Right lobe of liver (tissue), 6 donors: ENCODE measurements at regions not wholly inside any gene's neighbourhood (a gene's known extent, or its start where the extent isn't known, plus 50 kb on each side); places are given as distances from the start of the nearest gene placed in this dataset.
A peak's percentile ranks its signal among the peaks of the same experiment; 100 is the strongest.

Experiments
- ATAC-seq, 4 donors: fragments of 200-7000 bp; cut with Tn5 transposase; one replicate each; pipeline ENCODE4 v1.9.1; 2020; ENCODE audit warnings: mild to moderate bottlenecking in 4 of 4, moderate library complexity in 4 of 4
- DNase-seq, 3 donors: peaks; one replicate each; pipeline ENCODE4 v3.0.0-alpha.2; 2020
- H3K27ac ChIP-seq, 3 donors: fragments of 200-600 bp; one replicate each; pipeline ENCODE4 v1.8.0; 2022
- H3K27me3 ChIP-seq, 2 donors: fragments of 200-600 bp; one replicate each; pipeline ENCODE4 v1.8.0; 2022
- H3K36me3 ChIP-seq, 4 donors: fragments of 200-600 bp; sonication (generic) in 1 of 4; one replicate each; pipeline versions ENCODE4 v1.5.1 to v1.8.0; 2017 to 2022; ENCODE audit warnings: control low read depth in 1 of 4
- H3K4me1 ChIP-seq, 4 donors: fragments of 200-600 bp; sonication (generic) in 1 of 4; one replicate each; pipeline versions ENCODE4 v1.5.1 to v1.8.0; 2017 to 2022; ENCODE audit warnings: control low read depth in 1 of 4
- H3K4me3 ChIP-seq, 3 donors: fragments of 200-600 bp; one replicate each; pipeline ENCODE4 v1.8.0; 2022
- H3K9me3 ChIP-seq, 4 donors: fragments of 200-600 bp; sonication (generic) in 1 of 4; one replicate each; pipeline versions ENCODE4 v1.5.1 to v1.8.0; 2017 to 2022; ENCODE audit warnings: control low read depth in 1 of 4
- POLR2A ChIP-seq: fragments of 450-650 bp; IDR thresholded peaks from one replicate; pipeline ENCODE4 v1.6.1; 2017; ENCODE audit warnings: antibody characterized with exemption, mild to moderate bottlenecking
- WGBS: methylation state at CpG from one replicate; pipeline ENCODE4 v1.1.6; 2018; ENCODE audit warnings: low coverage, low lambda C conversion rate; ENCODE audit not compliant: insufficient coverage; ENCODE audit errors: missing lambda C conversion rate; 5-methylcytosine and 5-hydroxymethylcytosine counted together
- intact Hi-C, 2 donors: fragments of 100-400 bp; cut with DNase I; formaldehyde crosslinking; loops; one replicate each; pipeline versions ENCODE4 v1.11.2 to v1.14.1; 2022
- TF ChIP-seq, protein P1 (sequence below), 4 donors: fragments of 200-600 bp in 3 of 4; fragments of 450-650 bp in 1 of 4; IDR thresholded peaks; one replicate each; pipeline versions ENCODE4 v1.5.1 to v1.8.0; 2016 to 2022; ENCODE audit warnings: antibody characterized with exemption in 4 of 4, mild to moderate bottlenecking in 2 of 4
- donor health status: DM: no; HTN: yes; CAD: no.
- donor health status: DM: no; HTN: no; CAD: no.
- donor health status: DM: no; HTN: no; CAD: no.
- donor health status: DM: no; HTN: yes; CAD: no.
- donor health status: DM: no; HTN: yes; CAD: no.

DNA sequence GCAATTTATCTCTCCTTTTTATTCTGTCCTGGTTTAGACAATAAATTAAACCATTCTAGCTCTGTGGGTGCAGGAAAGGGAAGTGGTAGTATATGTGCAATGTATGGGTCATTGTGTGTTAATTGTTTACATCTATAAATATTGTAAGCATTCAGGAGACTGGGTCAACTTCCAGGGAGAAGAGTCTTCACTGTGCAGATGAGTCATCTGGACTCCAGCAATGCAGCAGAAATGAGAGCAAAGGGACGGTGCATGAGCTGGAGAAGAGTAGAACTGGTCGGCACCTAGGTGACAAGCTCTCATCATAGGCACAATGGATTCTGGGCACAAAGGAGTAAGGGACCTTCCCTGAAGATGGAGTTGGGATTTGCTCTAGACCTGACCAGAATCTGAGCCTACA lies 211.1 kb upstream of the DAAM1 start:
- WGBS: 71% methylated on average over 2 of the region's 2 CpGs
- Histone ChIP-seq H3K27ac (no peak overlapping the region), H3K4me3 (no peak overlapping the region), H3K4me1 (no peaks in the 10 kb centered on the region), H3K9me3 (no peaks in the 10 kb centered on the region), H3K36me3 (no peaks in the 10 kb centered on the region), H3K27me3 (no peaks in the 10 kb centered on the region)
- TF ChIP-seq, protein P1, sequence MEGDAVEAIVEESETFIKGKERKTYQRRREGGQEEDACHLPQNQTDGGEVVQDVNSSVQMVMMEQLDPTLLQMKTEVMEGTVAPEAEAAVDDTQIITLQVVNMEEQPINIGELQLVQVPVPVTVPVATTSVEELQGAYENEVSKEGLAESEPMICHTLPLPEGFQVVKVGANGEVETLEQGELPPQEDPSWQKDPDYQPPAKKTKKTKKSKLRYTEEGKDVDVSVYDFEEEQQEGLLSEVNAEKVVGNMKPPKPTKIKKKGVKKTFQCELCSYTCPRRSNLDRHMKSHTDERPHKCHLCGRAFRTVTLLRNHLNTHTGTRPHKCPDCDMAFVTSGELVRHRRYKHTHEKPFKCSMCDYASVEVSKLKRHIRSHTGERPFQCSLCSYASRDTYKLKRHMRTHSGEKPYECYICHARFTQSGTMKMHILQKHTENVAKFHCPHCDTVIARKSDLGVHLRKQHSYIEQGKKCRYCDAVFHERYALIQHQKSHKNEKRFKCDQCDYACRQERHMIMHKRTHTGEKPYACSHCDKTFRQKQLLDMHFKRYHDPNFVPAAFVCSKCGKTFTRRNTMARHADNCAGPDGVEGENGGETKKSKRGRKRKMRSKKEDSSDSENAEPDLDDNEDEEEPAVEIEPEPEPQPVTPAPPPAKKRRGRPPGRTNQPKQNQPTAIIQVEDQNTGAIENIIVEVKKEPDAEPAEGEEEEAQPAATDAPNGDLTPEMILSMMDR (IDR thresholded peaks at IDR 0.05): no peak
- TF ChIP-seq POLR2A: no peak
- DNase-seq (no peak), ATAC-seq (no peak)
- intact Hi-C loops: no loop called here

DNA sequence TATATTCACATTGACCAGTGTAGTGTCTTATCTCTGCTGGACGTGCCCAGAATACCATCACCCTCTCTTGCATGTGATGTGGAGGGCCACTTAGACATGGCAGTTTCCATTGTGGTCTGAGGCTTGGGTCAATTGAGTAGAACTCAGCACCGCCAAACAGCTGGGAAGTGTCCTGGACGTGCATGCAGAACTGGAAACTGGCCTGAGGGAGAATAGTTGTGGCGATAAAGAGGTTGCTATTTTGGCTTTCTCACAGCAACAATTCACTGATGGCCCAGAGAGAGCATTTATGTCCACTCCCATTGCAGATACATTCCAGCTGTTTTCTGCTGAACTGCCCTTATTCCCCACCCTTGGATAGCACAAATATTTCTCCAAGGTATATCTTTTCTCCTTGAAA lies 210.1 kb upstream of the DAAM1 start:
- 30% methylated on average over 2 of the region's 4 CpGs for WGBS
- no peak overlapping the region for H3K27ac ChIP-seq
- peak in 1 of 4 donors; percentile 20 for ATAC-seq
- no peaks in the 10 kb centered on the region for H3K36me3 ChIP-seq
- DNase-seq: no peak
- no peaks in the 10 kb centered on the region for H3K4me1 ChIP-seq
- H3K9me3 ChIP-seq: no peaks in the 10 kb centered on the region
- intact Hi-C loops: no loop called here
- no peak overlapping the region for H3K4me3 ChIP-seq
- TF ChIP-seq POLR2A: no peak
- TF ChIP-seq, protein P1 (IDR thresholded peaks at IDR 0.05): no peak
- H3K27me3 ChIP-seq: no peaks in the 10 kb centered on the region

DNA sequence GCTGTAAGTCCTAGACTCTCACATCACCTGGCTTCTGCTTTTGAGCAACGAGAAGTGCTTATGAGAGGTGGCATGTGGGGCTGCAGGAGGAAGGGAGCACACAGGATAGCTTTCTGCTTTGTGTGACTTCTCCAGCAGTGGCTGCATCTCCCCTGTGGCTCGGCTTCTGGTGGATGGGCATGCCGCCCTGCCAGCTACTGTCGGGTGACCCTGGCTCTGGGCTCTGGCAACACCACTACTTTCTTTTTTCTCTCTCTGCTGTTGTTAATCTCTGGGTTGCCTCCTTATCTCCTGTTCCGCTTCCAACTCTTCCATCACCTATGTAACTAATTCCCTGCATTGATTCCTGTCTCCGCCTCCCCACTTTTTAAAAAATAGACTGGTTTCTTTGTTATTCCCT lies 209.1 kb upstream of the DAAM1 start:
- WGBS: 49% methylated on average over 4 of the region's 6 CpGs
- Histone ChIP-seq H3K9me3 (no peaks in the 10 kb centered on the region), H3K4me3 (no peak overlapping the region), H3K4me1 (no peaks in the 10 kb centered on the region), H3K27ac (no peak overlapping the region), H3K27me3 (no peaks in the 10 kb centered on the region), H3K36me3 (no peaks in the 10 kb centered on the region)
- TF ChIP-seq, protein P1 (IDR thresholded peaks at IDR 0.05): no peak
- no peak for TF ChIP-seq POLR2A
- ATAC-seq: no peak
- intact Hi-C loops: no loop called here
- DNase-seq: no peak

DNA sequence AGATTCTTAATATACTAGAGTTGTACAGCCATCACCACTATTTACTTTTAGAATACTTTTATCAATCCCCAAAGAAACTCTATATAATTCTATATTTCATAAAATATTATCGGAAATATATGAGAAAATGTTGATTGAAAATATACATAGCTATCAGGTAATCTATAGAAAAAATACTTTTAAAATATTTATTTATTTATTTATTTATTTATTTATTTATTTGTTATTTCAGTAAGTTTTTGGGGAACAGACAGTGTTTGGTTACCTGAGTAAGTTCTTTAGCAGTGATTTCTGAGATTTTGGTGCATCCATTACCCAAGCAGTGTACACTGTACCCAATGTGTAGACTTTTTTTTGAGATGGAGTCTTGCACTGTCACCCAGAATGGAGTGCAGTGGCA lies 206.6 kb upstream of the DAAM1 start:
- ATAC-seq: no peak
- intact Hi-C loops: no loop called here
- no peaks in the 10 kb centered on the region for H3K4me1 ChIP-seq
- WGBS: 70% methylated on average over 1 of the region's 1 CpG
- no peak overlapping the region for H3K4me3 ChIP-seq
- H3K27ac ChIP-seq: no peak overlapping the region
- H3K9me3 ChIP-seq: no peaks in the 10 kb centered on the region
- no peaks in the 10 kb centered on the region for H3K36me3 ChIP-seq
- DNase-seq: no peak
- H3K27me3 ChIP-seq: no peaks in the 10 kb centered on the region
- no peak for TF ChIP-seq POLR2A
- TF ChIP-seq, protein P1 (IDR thresholded peaks at IDR 0.05): no peak

DNA sequence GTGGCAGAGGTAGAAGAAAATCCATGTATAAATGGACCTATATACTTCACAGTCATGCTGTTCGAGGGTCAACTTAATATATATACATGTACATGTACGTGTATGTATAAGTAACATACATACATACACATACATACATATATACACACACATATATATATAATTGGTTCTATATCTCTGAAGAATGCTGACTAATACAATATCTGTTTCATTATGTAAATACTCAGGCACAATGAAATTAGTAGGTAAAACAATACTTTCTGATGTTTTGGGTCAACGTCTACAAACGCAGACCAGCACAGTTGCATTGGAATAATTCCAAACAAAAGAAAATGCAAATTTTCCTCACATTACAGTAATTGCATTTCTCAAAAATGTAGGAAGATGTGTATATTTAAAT lies 202.7 kb upstream of the DAAM1 start:
- Histone ChIP-seq H3K36me3 (no peaks in the 10 kb centered on the region), H3K27ac (no peak overlapping the region), H3K4me1 (no peaks in the 10 kb centered on the region), H3K4me3 (no peak overlapping the region), H3K27me3 (no peaks in the 10 kb centered on the region), H3K9me3 (no peaks in the 10 kb centered on the region)
- intact Hi-C loops: no loop called here
- ATAC-seq (no peak), DNase-seq (no peak)
- TF ChIP-seq, protein P1 (IDR thresholded peaks at IDR 0.05): no peak
- no peak for TF ChIP-seq POLR2A
- WGBS: 55% methylated on average over 4 of the region's 4 CpGs
